ENCODE measurements at regions not wholly inside any gene's neighbourhood (a gene's known extent, or its start where the extent isn't known, plus 50 kb on each side); places are given as distances from the start of the nearest gene placed in this dataset.

- no peak overlapping the region for H3K27ac ChIP-seq (ENCODE audit: low read length)
Measured at GRCh38 chr9:90385146-90385545, 257.5 kb downstream of the DIRAS2 start.

GRCh38 chr9:90393365-90394152, 249.1 kb downstream of the DIRAS2 start:
- TF ChIP-seq EZH2phosphoT487 (IDR thresholded peaks at IDR 0.05; ENCODE audit: low read length) (no peak), CTCF (IDR thresholded peaks at IDR 0.05; ENCODE audit: low read length) (no peak), EZH2 (optimal IDR thresholded peaks at IDR 0.05; ENCODE audit: low read depth, low read length) (no peak)

More at GRCh38 chr9:90385146-90385545, 257.5 kb downstream of the DIRAS2 start:
- TF ChIP-seq EZH2phosphoT487 (IDR thresholded peaks at IDR 0.05; ENCODE audit: low read length) = no peak
- TF ChIP-seq EZH2 (optimal IDR thresholded peaks at IDR 0.05; ENCODE audit: low read depth, low read length) = no peak
- no peak for TF ChIP-seq CTCF (IDR thresholded peaks at IDR 0.05; ENCODE audit: low read length)
- no peak overlapping the region for H3K9ac ChIP-seq (ENCODE audit: low read length)
- no peaks in the 10 kb centered on the region for H3K27me3 ChIP-seq (replicated peaks; ENCODE audit: insufficient read depth, low read length)
- no peak overlapping the region for H3K4me3 ChIP-seq (ENCODE audit: low read length)
- H3K4me1 ChIP-seq (ENCODE audit: low read length) = no peaks in the 10 kb centered on the region
- H3K9me3 ChIP-seq (replicated peaks; ENCODE audit: insufficient read depth, low read length) = no peaks in the 10 kb centered on the region
- no peaks in the 10 kb centered on the region for H3K79me2 ChIP-seq (ENCODE audit: low read length)
- H3K9me2 ChIP-seq (replicated peaks; ENCODE audit: insufficient read depth, low read length) = no peaks in the 10 kb centered on the region
- H3K4me2 ChIP-seq (ENCODE audit: low read depth, low read length) = no peak overlapping the region
- H2AFZ ChIP-seq (ENCODE audit: low read length) = no peak overlapping the region
- DNase-seq = no peak
- H4K20me1 ChIP-seq (ENCODE audit: insufficient read depth, low read length) = no peaks in the 10 kb centered on the region
- H3K36me3 ChIP-seq (replicated peaks; ENCODE audit: insufficient read depth, low read length) = no peaks in the 10 kb centered on the region
- no peaks in the 10 kb centered on the region for H3F3A ChIP-seq (ENCODE audit: insufficient read depth, low read length)

GRCh38 chr9:90394871-90395270, 247.8 kb downstream of the DIRAS2 start:
- no peaks in the 10 kb centered on the region for H3K27me3 ChIP-seq (replicated peaks; ENCODE audit: insufficient read depth, low read length)
- DNase-seq = no peak
- TF ChIP-seq EZH2phosphoT487 (IDR thresholded peaks at IDR 0.05; ENCODE audit: low read length) (no peak), EZH2 (optimal IDR thresholded peaks at IDR 0.05; ENCODE audit: low read depth, low read length) (no peak), CTCF (IDR thresholded peaks at IDR 0.05; ENCODE audit: low read length) (no peak)

More at GRCh38 chr9:90393365-90394152, 249.1 kb downstream of the DIRAS2 start:
- Histone ChIP-seq H3K4me2 (ENCODE audit: low read depth, low read length) (no peak overlapping the region), H3F3A (ENCODE audit: insufficient read depth, low read length) (no peaks in the 10 kb centered on the region), H3K36me3 (replicated peaks; ENCODE audit: insufficient read depth, low read length) (no peaks in the 10 kb centered on the region), H2AFZ (ENCODE audit: low read length) (no peak overlapping the region), H3K4me3 (ENCODE audit: low read length) (no peak overlapping the region), H4K20me1 (ENCODE audit: insufficient read depth, low read length) (no peaks in the 10 kb centered on the region), H3K27ac (ENCODE audit: low read length) (no peak overlapping the region), H3K9me2 (replicated peaks; ENCODE audit: insufficient read depth, low read length) (no peaks in the 10 kb centered on the region), H3K4me1 (ENCODE audit: low read length) (no peaks in the 10 kb centered on the region), H3K27me3 (replicated peaks; ENCODE audit: insufficient read depth, low read length) (no peaks in the 10 kb centered on the region), H3K9ac (ENCODE audit: low read length) (no peak overlapping the region), H3K79me2 (ENCODE audit: low read length) (no peaks in the 10 kb centered on the region), H3K9me3 (replicated peaks; ENCODE audit: insufficient read depth, low read length) (no peaks in the 10 kb centered on the region)
- DNase-seq = no peak

More at GRCh38 chr9:90394871-90395270, 247.8 kb downstream of the DIRAS2 start:
- H3K36me3 ChIP-seq (replicated peaks; ENCODE audit: insufficient read depth, low read length) = no peaks in the 10 kb centered on the region
- H3K4me3 ChIP-seq (ENCODE audit: low read length) = no peak overlapping the region
- H3K9me2 ChIP-seq (replicated peaks; ENCODE audit: insufficient read depth, low read length) = no peaks in the 10 kb centered on the region
- H3K79me2 ChIP-seq (ENCODE audit: low read length) = no peaks in the 10 kb centered on the region
- no peak overlapping the region for H2AFZ ChIP-seq (ENCODE audit: low read length)
- no peaks in the 10 kb centered on the region for H3F3A ChIP-seq (ENCODE audit: insufficient read depth, low read length)
- no peak overlapping the region for H3K4me2 ChIP-seq (ENCODE audit: low read depth, low read length)
- H3K4me1 ChIP-seq (ENCODE audit: low read length) = no peaks in the 10 kb centered on the region
- no peaks in the 10 kb centered on the region for H3K9me3 ChIP-seq (replicated peaks; ENCODE audit: insufficient read depth, low read length)
- H3K9ac ChIP-seq (ENCODE audit: low read length) = no peak overlapping the region
- H4K20me1 ChIP-seq (ENCODE audit: insufficient read depth, low read length) = no peaks in the 10 kb centered on the region
- no peak overlapping the region for H3K27ac ChIP-seq (ENCODE audit: low read length)
